Cardiac septum (tissue), 1 donor: ENCODE measurements at regions not wholly inside any gene's neighbourhood (a gene's known extent, or its start where the extent isn't known, plus 50 kb on each side); places are given as distances from the start of the nearest gene placed in this dataset.
"Not testable (repeated sequence)": the region's sequence is repeated elsewhere in the genome, so short reads cannot be mapped to it uniquely, and the experiment has no call there.

Experiments used
- DNase-seq: peaks from one replicate; pipeline ENCODE4 v3.0.0-alpha.2; 2020; ENCODE audit warnings: low spot score
- intact Hi-C: fragments of 100-400 bp; cut with DNase I; formaldehyde crosslinking; loops from one replicate; pipeline ENCODE4 v1.14.0; 2022
- donor health status: DM: no; HTN: no; CAD: no.

- peak; percentile 94 for DNase-seq
- intact Hi-C loops = loop anchor here (1.0 to 5.0 kb wide), 4 partner anchors 20 to 252 kb away; partner anchors contain the start of gene MEF2A
Measured at GRCh38 chr15:99454941-99455788, 110.6 kb upstream of the MEF2A start.

DNA sequence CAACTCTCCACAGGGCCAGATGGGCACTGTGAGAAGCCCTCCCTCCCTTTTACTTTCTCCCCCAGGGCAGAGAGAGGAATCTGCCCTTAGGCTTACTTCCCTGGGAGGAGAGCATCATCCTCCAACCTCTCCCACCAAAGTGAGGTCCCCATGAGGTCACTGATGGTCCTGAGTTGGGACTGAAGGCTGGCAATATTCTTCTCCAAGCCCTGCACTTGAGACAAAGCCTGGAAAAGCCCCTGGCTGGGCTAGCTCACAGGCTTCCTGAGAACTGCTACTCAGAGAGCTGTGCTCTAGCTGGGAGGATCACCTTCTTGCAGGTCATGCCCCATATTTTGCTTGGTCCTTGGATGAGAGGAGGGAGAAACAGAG, 110.0 kb upstream of the MEF2A start:
- intact Hi-C loops = loop anchor here (1.0 to 5.0 kb wide), 5 partner anchors 19 to 252 kb away; partner anchors contain the start of gene MEF2A
- no peak for DNase-seq

DNA sequence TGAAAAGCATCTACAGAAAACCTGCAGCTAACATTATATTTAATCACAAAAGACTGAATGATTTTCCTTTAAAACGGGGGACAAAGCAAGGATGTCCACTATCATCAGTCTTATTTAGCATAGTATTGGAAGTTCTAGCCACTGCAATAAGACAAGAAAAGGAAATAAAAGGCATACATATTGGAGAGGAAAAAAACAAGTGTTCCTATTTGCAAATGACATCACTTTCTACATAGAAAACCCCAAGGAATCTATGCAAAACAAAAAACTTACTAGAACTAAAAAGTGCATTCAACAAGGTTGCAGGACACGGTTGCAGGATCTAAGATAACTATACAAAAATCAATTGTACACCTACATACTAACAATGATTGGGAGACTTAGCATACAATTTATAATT, 101.6 kb upstream of the MEF2A start:
- no peak for DNase-seq
- intact Hi-C loops = no loop called here

DNA sequence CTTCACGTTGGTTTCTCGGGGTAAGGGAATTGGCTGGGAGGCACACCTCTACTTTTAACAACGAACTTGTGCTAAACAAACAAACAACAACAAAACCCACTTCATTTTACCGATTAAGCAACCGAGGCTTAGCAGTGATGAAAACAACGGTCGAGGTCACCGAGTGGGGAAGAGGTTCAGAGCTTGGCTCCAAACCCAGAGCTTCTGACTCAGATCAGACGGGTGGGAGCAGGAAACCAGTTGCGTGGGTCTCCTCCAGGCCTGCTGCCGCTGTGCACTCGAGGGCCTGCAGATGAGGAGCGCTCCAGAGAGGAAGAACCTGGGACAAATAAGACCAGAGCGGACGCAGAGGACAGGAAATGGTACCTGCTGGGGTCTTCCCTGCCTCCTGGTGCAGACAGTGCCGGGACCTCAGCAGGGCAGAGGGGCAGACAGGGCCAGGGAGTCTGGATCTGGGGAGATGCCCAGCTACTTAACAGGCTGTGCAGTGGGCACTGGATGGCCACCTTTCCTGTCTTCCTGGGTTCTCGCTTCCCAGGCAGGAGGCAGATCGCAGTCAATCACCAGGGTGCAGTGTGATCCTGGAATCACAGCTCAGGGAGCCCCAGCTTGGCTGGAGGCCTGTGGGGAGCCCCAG, 99.0 kb upstream of the MEF2A start:
- no peak for DNase-seq
- intact Hi-C loops = no loop called here

DNA sequence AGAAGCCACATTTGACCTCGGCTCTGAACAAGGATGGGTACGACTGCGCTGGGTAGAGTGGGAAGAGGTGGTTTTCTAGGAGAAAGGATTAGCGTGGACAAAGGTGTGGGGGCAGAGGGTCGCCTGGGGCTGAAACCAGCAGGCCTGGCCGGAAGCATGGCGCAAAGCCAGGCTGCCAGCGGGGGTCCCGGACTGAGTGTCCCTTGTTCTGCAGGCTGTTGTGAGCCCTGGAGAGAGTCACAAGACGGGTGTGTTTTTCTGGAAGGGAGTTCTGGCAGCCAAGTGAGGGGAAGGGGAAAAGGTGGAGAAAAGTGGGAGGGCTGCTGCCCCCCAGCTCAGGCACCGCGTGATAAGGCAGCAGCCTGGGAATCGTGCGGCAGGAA, 98.5 kb upstream of the MEF2A start:
- intact Hi-C loops = no loop called here
- DNase-seq = no peak

DNA sequence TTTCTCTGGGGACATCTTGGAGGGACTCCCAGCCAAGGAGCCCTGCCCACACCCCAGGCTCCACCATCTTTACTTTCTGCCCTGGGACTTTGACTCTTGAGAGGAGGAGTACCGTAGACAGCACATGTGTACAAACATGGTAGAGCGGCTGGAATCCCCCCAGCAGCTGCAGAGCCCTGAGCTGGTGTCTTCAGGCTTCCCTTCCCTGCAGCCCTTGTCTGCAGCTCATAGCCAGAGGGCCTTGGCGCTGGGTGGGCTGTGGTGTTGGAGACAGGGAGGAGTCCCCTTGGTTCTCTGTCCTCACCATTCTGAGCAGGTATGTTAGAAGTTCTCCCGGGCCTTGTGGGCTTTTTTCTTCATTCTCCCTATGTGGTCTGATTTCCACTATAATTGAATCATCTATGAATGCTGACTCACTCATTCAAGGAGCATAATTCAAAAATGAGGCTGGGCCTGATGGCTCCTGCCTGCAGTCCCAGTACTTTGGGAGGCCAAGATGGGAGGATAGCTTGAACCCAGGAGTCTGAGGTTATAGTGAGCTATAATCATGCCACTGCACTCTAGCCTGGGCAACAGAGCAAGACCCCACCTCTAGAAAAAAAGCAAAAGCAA, 97.8 kb upstream of the MEF2A start:
- DNase-seq = no peak
- intact Hi-C loops = no loop called here

DNA sequence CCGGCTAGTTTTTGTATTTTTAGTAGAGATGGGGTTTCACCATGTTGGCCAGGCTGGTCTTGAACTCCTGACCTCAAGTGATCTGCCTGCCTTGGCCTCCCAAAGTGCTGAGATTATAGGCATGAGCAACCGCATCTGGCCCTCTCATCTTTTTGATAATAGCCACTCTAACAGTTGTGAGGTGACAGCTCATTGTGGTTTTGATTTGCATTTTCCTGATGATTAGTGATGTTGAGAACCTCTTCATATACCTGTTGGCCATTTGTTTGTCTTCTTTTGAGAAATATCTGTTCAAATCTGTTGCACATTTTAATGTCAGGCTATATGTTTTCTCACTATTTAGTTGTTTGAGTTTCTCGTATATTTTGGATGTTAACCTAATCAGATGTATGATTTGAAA, 95.6 kb upstream of the MEF2A start:
- intact Hi-C loops, DNase-seq: not testable (repeated sequence)

DNA sequence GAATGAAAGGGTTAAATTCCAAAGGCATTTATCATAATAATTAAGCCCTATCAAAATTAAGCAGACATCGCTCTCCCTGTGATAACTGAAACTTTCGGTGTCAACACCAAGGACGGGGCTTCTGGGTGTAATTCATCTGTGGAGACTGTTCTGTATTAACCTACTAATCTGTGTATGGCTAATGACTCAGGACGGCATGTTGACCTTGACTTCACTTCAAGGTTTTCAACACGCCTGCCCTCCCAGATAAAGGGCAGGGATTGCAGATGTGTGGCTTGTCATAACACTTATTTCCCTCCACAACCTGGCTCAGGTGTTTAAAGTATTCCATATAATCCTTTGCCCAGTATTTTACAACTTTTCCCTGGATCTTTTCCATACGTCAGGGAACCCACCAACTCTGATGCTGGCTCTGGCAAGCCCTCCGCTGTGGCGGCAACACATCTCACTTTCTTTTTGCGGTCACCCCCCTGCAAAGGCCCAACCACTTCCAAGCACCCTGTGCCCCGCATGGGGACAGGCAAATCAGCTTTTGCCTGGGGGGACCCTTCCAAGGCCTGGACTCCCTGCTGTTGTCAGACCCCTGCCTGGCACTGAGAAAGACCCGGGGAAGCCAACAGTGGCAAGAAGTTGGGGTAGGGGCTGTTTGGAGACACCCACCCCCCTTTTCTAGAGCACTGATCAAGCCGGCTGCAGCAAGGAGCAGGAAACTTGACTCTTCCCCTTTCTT, 93.2 kb upstream of the MEF2A start:
- no peak for DNase-seq
- intact Hi-C loops = no loop called here

DNA sequence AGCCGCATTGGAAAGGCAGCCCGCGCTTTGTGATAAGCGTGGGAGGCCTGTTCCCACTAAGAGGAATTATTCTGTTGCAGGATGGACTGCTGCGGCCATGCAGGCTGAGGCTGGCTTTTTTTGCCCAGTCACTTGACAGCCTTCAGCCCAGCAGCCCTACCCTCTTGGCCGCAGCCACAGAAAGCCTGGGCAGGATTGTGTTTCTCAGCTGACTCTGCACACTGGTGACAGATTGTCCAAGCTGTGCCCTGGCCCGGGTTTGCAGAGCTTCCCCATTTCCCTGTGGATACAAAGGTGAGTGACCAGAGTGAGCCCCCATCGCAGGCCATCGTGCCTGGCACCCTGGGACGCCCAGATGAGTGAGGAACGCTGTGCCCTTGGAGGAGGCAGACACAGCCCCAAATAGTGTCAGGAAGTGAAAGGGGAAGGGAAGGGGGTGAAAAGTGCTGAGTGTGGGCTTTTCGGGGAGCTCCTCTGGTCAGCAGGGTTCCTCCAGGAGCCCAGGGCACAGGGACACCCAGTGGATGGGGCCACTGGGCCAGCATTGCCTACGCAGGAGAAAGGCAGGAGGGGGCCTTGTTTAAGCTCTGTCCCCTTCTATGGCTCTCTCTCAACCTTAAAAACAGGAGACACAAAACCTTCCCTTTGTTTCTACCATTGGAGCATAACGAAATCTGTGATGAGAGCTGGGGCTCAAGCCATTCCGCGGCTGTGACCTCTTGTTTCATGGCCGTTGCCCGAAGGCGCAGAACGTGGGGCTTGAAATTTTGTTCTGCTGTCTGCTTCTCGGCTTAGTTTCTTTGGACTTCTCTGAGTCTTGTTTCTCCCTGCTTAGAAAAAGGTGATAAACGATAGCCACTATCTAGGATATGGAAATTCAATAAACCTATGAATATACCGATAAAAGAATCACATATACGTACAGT, 91.5 kb upstream of the MEF2A start:
- intact Hi-C loops = loop anchor here (2.0 kb wide), 1 partner anchor 19 kb away; no protein-coding TSS in a partner anchor

GRCh38 chr15:99474909-99475753, 90.7 kb upstream of the MEF2A start:
- DNase-seq = peak; percentile 73
- intact Hi-C loops = loop anchor here (2.0 kb wide), 1 partner anchor 20 kb away; no protein-coding TSS in a partner anchor

More for the DNA sequence above, 91.5 kb upstream of the MEF2A start:
- DNase-seq = peak; percentile 89

GRCh38 chr15:99475754-99476412, 89.9 kb upstream of the MEF2A start:
- intact Hi-C loops = loop anchor here (2.0 kb wide), 1 partner anchor 21 kb away; no protein-coding TSS in a partner anchor
- DNase-seq = no peak

- DNase-seq = peak; percentile 76
- intact Hi-C loops = no loop called here
Measured at GRCh38 chr15:99476413-99477222, 89.2 kb upstream of the MEF2A start.

DNA sequence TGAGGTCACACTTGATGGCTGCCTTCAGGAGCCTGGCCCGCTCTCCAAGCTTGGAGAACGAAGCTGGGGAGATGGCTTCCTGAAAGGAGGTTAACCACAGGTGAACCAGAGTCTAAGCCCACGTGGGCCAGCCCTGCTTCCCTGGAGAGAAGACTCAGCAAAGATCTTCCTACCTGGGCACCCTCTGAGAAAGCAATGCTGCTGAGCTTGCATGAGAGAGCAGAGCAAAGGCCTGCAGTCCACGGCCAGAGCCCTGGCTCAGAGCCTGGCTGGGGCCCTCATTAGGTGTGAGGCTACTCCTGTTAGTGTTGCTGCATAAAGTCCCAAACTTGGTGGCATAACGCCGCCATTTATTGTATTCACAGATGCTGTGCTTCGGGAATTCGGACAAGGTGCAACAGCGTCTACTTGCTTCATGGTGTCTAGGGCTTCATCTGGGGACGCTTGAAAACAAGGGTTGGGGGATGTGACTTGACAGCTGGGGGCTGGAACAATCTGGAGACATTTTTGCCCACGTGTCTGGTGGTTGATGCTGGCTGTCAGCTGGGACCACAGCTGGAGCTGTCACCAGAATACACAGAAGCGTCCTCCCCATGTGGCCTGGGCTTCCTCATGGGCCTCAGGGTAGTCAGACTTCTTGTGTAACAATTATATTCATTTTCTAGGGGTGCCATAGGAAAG, 87.9 kb upstream of the MEF2A start:
- intact Hi-C loops = no loop called here
- no peak for DNase-seq

- intact Hi-C loops = no loop called here
- DNase-seq = no peak
Measured at GRCh38 chr15:99478977-99479376, 86.8 kb upstream of the MEF2A start.

- intact Hi-C loops = no loop called here
- DNase-seq = no peak
Measured at GRCh38 chr15:99480016-99480810, 85.6 kb upstream of the MEF2A start.
